ENCODE measurements at regions not wholly inside any gene's neighbourhood (a gene's known extent, or its start where the extent isn't known, plus 50 kb on each side); places are given as distances from the start of the nearest gene placed in this dataset.

DNA sequence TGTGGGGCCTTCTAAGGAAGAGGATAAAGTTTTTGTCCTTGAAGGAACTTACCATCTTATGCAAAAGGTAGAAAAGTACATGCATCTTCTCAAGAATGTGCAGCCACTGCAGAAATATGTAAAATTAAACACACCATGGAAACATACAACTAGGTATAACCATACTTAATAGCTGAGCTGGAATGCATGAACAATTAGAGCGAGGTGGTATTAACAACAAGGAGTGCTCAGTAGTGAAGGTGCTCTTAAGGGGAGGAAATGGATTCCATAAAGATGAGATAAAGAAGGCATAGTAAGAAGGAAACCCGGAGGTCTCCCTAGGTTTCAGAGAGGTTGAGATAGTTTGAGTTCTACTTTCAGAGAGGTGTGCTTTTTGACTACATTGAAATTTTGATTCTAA is 415.9 kb downstream of the NDFIP2 start:
- TF ChIP-seq GATA2 (IDR thresholded peaks at IDR 0.05; ENCODE audit: low read depth, low read length) = no peak
- TF ChIP-seq GATA3 (IDR thresholded peaks at IDR 0.05; ENCODE audit: low read depth, low read length) = no peak
